Body of pancreas (tissue), 4 donors: ENCODE measurements at regions not wholly inside any gene's neighbourhood (a gene's known extent, or its start where the extent isn't known, plus 50 kb on each side); places are given as distances from the start of the nearest gene placed in this dataset.

ENCODE experiments used
- CTCF ChIP-seq, 7 experiments: fragments of 450-650 bp in 4 of 7; fragments of 200-600 bp in 3 of 7; sonication (generic) in 3 of 7; IDR thresholded peaks; one replicate each; pipeline ENCODE4 v1.5.1; 2016 to 2019; ENCODE audit warnings: antibody characterized with exemption in 7 of 7
- POLR2A ChIP-seq, 3 donors: fragments of 450-650 bp; IDR thresholded peaks; one replicate each; pipeline ENCODE4 v1.6.1; 2016; ENCODE audit warnings: antibody characterized with exemption in 3 of 3, mild to moderate bottlenecking in 2 of 3

- TF ChIP-seq CTCF (IDR thresholded peaks at IDR 0.05) (no peak), POLR2A (IDR thresholded peaks at IDR 0.05) (no peak)
Observed at GRCh38 chr12:41993283-41993682, 151.4 kb downstream of the GXYLT1 start.
